ENCODE measurements at regions not wholly inside any gene's neighbourhood (a gene's known extent, or its start where the extent isn't known, plus 50 kb on each side); places are given as distances from the start of the nearest gene placed in this dataset.

DNA sequence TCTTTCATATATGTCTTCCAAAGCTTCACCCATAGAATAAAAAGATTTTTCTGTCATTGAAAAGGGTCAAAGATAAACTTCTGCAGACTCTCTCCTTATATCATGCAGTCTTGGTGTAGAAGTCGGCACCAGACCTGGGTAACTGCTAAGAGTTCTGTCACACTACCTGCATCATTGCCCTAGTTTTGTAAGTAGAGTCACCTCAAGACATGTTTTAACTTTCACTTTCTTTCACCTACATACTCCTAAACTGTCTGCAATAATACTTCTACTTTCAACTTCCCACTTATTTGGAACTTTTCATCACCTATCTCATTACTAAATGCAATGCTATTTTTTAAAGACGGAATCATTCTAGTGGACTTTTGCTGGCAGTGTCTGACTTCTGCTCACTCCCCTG, 475.6 kb upstream of the VRK2 start:
- H3K4me3 ChIP-seq (ENCODE audit: control insufficient read depth, low read depth, low read length): no peak overlapping the region
- DNase-seq (ENCODE audit: low read depth): no peak
- TF ChIP-seq, protein P1, sequence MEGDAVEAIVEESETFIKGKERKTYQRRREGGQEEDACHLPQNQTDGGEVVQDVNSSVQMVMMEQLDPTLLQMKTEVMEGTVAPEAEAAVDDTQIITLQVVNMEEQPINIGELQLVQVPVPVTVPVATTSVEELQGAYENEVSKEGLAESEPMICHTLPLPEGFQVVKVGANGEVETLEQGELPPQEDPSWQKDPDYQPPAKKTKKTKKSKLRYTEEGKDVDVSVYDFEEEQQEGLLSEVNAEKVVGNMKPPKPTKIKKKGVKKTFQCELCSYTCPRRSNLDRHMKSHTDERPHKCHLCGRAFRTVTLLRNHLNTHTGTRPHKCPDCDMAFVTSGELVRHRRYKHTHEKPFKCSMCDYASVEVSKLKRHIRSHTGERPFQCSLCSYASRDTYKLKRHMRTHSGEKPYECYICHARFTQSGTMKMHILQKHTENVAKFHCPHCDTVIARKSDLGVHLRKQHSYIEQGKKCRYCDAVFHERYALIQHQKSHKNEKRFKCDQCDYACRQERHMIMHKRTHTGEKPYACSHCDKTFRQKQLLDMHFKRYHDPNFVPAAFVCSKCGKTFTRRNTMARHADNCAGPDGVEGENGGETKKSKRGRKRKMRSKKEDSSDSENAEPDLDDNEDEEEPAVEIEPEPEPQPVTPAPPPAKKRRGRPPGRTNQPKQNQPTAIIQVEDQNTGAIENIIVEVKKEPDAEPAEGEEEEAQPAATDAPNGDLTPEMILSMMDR (IDR thresholded peaks at IDR 0.05; ENCODE audit: control insufficient read depth, insufficient read depth, low read depth, low read length, missing control alignments): no peak

DNA sequence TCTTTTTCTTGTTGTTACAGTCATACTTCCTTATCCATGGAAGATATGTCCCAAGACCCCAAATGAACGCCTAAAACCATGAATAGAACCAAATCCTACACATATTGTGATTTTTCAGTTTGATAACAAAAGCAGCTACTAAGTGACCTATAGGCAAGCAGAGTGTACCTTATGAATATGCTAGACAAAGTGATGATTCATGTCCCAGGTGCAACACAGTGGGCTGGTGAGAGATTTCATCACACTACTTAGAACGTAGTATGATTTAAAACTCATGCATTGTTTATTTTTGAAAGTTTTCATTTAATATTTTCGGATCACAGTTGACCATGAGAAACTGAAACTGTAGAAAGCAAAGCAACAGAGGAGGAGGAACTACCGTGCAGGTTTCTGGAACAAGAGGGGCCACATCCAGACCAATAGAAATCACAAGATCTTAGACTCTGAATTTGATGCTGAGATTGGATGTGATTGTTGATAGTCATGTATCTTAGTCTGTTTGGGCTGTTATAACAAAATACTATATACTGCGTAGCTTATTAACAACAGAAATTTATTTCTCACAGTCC, 470.8 kb upstream of the VRK2 start:
- TF ChIP-seq, protein P1 (IDR thresholded peaks at IDR 0.05; ENCODE audit: control insufficient read depth, insufficient read depth, low read depth, low read length, missing control alignments): no peak
- DNase-seq (ENCODE audit: low read depth): no peak

DNA sequence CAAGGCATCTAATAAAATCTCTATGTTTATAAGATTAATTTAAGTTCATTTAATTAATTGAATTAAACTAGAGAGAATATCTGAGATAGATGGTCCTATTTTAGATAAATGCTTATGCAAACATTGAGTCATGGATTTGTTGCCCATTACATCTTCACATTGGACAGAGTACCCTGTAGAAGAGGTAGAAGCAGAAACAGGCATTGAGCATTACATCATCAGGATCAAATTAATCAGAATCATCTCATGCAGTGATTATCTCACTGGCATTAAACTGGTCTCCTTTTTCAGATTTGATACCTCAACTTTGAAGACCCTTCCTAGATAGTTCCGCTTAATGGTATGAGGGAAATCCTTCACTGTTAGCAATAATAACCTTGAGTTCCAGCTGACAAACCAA, 469.6 kb upstream of the VRK2 start:
- H3K4me3 ChIP-seq (ENCODE audit: control insufficient read depth, low read depth, low read length): no peak overlapping the region
- DNase-seq (ENCODE audit: low read depth): no peak
- TF ChIP-seq, protein P1 (IDR thresholded peaks at IDR 0.05; ENCODE audit: control insufficient read depth, insufficient read depth, low read depth, low read length, missing control alignments): no peak

More for the DNA sequence above, 470.8 kb upstream of the VRK2 start:
- H3K4me3 ChIP-seq (ENCODE audit: control insufficient read depth, low read depth, low read length): no peak overlapping the region

DNA sequence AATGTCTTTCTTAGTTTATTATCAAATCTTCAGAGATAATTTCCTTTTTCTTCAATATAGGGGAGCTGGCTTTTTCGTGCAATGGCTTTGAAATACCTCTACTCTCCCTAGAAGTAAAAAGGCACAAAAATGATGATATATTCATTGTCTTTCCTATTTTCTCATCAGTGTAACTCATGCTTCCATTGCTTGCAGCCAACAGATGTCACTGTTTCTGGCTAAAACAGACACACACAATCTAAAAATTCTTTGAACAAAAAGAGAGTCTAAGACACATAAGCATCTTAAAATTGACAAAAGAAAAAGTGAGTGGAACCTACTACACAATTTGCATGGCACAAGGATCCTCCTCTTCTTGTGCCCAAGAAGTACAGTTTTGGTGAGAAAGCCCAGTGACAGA, 448.7 kb upstream of the VRK2 start:
- TF ChIP-seq, protein P1 (IDR thresholded peaks at IDR 0.05; ENCODE audit: control insufficient read depth, insufficient read depth, low read depth, low read length, missing control alignments): no peak
- DNase-seq (ENCODE audit: low read depth): no peak
- H3K4me3 ChIP-seq (ENCODE audit: control insufficient read depth, low read depth, low read length): no peak overlapping the region

DNA sequence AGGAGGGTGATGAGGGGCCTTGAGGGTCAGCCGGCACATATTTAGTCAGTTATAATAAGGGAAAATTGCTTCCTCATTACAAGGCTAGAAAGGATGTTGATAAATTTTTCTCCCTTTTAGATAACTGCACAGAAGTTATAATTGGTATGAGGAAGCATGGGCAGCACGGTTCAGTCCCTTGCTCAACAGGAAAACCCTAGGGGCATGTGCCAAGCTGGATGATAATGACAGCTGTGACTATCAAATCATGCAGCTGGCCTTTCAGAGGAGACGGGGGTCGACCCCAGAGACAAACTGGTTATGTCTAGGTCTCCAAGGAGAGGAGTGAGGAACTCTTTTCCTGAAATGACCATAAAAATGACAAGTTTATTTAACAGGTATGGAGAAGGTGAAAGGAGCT, 448.1 kb upstream of the VRK2 start:
- H3K4me3 ChIP-seq (ENCODE audit: control insufficient read depth, low read depth, low read length): no peak overlapping the region
- no peak for DNase-seq (ENCODE audit: low read depth)
- TF ChIP-seq, protein P1 (IDR thresholded peaks at IDR 0.05; ENCODE audit: control insufficient read depth, insufficient read depth, low read depth, low read length, missing control alignments): no peak

DNA sequence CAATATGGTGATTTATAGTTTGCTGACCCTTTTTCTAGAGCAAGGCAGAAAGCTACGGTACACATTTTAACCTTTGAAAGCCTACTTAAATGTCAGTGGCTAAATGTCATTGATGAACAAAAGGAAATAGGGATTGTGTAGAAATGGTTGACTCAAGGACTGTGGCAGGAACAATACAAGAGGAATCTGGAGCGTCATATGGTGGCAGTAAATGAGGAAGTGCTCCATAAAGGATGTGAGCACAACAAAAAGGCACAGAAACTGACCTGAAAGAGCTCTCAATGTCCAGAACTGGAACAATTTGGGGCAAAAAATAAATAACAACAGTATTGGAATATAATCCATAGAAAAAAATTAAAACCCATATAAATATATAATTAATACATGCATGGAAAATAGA, 443.9 kb upstream of the VRK2 start:
- no peak for DNase-seq (ENCODE audit: low read depth)
- TF ChIP-seq, protein P1 (IDR thresholded peaks at IDR 0.05; ENCODE audit: control insufficient read depth, insufficient read depth, low read depth, low read length, missing control alignments): no peak
- H3K4me3 ChIP-seq (ENCODE audit: control insufficient read depth, low read depth, low read length): no peak overlapping the region

DNA sequence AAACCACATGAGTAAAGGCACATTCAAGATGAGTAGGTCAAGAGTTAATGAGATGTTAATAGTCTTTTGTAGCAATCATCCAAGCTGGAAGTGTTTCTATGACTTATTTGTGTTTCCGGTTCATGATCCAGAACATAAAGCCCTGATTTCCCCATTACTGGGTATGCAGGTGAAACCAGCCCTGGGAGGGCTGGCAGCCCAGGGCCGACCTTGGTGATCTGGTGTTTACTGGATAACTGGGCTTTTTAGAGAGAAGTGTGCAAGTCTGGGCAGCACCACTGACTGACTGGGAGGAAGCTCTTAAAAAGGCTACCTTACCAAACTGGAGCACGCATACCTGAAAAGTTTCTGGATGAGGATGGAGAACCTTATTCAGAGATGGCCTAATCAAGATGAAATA, 431.6 kb upstream of the VRK2 start:
- DNase-seq (ENCODE audit: low read depth): no peak
- no peak overlapping the region for H3K4me3 ChIP-seq (ENCODE audit: control insufficient read depth, low read depth, low read length)
- TF ChIP-seq, protein P1 (IDR thresholded peaks at IDR 0.05; ENCODE audit: control insufficient read depth, insufficient read depth, low read depth, low read length, missing control alignments): no peak

Data from AG09309 (cell line).